Vagina (tissue), 2 donors: ENCODE measurements at regions not wholly inside any gene's neighbourhood (a gene's known extent, or its start where the extent isn't known, plus 50 kb on each side); places are given as distances from the start of the nearest gene placed in this dataset.

Source experiments
- POLR2AphosphoS5 ChIP-seq, 2 donors: sonication (generic); formaldehyde crosslinking; IDR thresholded peaks; one replicate each; pipeline ENCODE4 v1.9.0; 2017; ENCODE audit warnings: antibody characterized with exemption in 2 of 2, mild to moderate bottlenecking in 2 of 2, low read depth in 1 of 2; ENCODE audit not compliant: insufficient read depth in 1 of 2
- TF ChIP-seq, protein P1 (sequence below), 3 experiments: fragments of 450-650 bp in 2 of 3; fragments of 200-600 bp in 1 of 3; sonication (generic) in 1 of 3; IDR thresholded peaks; one replicate each; pipeline ENCODE4 v1.5.1; 2017 to 2019; ENCODE audit warnings: antibody characterized with exemption in 3 of 3, mild to moderate bottlenecking in 2 of 3, moderate library complexity in 2 of 3

DNA sequence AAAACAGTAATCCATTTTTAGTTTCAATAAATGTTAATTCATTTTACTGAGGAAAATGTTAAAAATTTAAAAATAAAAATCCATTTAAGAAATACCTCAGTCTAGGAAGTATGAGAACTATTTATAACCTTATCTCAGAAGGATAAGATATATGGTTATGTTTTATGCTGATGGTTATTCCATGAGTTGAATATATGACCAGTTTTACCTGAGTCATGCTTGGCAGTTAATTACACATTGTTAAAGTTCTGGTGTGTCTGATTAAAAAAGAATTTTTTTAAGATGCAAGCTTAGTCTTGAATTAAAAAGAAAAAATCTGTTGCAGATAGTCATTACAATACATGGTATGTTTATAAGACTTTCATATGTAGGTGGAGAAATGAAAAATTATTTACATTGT is 191.7 kb downstream of the ARL4A start:
- no peak for TF ChIP-seq POLR2AphosphoS5 (IDR thresholded peaks at IDR 0.05; ENCODE audit: insufficient read depth in 1 of 2, low read depth in 1 of 2)
- TF ChIP-seq, protein P1, sequence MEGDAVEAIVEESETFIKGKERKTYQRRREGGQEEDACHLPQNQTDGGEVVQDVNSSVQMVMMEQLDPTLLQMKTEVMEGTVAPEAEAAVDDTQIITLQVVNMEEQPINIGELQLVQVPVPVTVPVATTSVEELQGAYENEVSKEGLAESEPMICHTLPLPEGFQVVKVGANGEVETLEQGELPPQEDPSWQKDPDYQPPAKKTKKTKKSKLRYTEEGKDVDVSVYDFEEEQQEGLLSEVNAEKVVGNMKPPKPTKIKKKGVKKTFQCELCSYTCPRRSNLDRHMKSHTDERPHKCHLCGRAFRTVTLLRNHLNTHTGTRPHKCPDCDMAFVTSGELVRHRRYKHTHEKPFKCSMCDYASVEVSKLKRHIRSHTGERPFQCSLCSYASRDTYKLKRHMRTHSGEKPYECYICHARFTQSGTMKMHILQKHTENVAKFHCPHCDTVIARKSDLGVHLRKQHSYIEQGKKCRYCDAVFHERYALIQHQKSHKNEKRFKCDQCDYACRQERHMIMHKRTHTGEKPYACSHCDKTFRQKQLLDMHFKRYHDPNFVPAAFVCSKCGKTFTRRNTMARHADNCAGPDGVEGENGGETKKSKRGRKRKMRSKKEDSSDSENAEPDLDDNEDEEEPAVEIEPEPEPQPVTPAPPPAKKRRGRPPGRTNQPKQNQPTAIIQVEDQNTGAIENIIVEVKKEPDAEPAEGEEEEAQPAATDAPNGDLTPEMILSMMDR (IDR thresholded peaks at IDR 0.05) = no peak
